PC-9 (cell line): ENCODE measurements at regions not wholly inside any gene's neighbourhood (a gene's known extent, or its start where the extent isn't known, plus 50 kb on each side); places are given as distances from the start of the nearest gene placed in this dataset.

Source experiments
- BruUV-seq: library from RNA; stranded (reverse); fragments of 400-500 nt; replicated peaks from 2 replicates; lab custom pipeline; 2021; lab: Mats Ljungman, UMichigan
- CTCF ChIA-PET: fragments of 300-600 bp; sonication (Branson Sonifier 250); formaldehyde crosslinking; loops from one replicate; lab custom pipeline; 2022; ENCODE audit warnings: antibody characterized with exemption; lab: Charles Lee
- POLR2A ChIA-PET: fragments of 300-600 bp; sonication (Branson Sonifier 250); formaldehyde crosslinking; loops from one replicate; lab custom pipeline; 2022; ENCODE audit warnings: antibody characterized with exemption; ENCODE audit not compliant: unreplicated experiment; lab: Charles Lee
- DNase-seq, 2 experiments: peaks; one replicate each; pipeline versions ENCODE4 v3.0.0 to v3.0.0-alpha.2; 2015 to 2022; ENCODE audit warnings: mixed read lengths in 1 of 2
- H2AFZ ChIP-seq: fragments of 200-600 bp; sonication (generic); 2 replicates; pipeline ENCODE4 v1.8.1; 2017; ENCODE audit warnings: antibody characterized with exemption
- H3F3A ChIP-seq: fragments of 200-600 bp; sonication (generic); 2 replicates; pipeline ENCODE4 v1.8.1; 2017; ENCODE audit warnings: antibody characterized with exemption, mild to moderate bottlenecking, low read depth; ENCODE audit not compliant: insufficient read depth
- H3K27ac ChIP-seq: fragments of 200-600 bp; sonication (generic); 2 replicates; pipeline ENCODE4 v1.6.1; 2016; ENCODE audit warnings: mixed run types
- H3K27me3 ChIP-seq: fragments of 200-600 bp; sonication (generic); 2 replicates; pipeline ENCODE4 v1.6.1; 2016; ENCODE audit warnings: low read depth, mixed run types; ENCODE audit not compliant: insufficient read depth
- H3K36me3 ChIP-seq: fragments of 200-600 bp; sonication (generic); 2 replicates; pipeline ENCODE4 v1.6.1; 2016; ENCODE audit warnings: low read depth, mixed run types
- H3K4me1 ChIP-seq: fragments of 200-600 bp; sonication (generic); replicated peaks from 2 replicates; pipeline ENCODE4 v1.6.1; 2016; ENCODE audit warnings: mixed run types; ENCODE audit not compliant: insufficient read depth
- H3K4me2 ChIP-seq: fragments of 200-600 bp; sonication (generic); 2 replicates; pipeline ENCODE4 v1.6.1; 2017; ENCODE audit warnings: mixed run types
- H3K4me3 ChIP-seq: fragments of 200-600 bp; sonication (generic); 2 replicates; pipeline ENCODE4 v1.6.1; 2016; ENCODE audit warnings: mixed run types
- H3K79me2 ChIP-seq: fragments of 200-600 bp; sonication (generic); 2 replicates; pipeline ENCODE4 v1.6.1; 2017; ENCODE audit warnings: low read depth, mixed run types
- H3K9me2 ChIP-seq: fragments of 200-600 bp; sonication (generic); 2 replicates; pipeline ENCODE4 v1.8.1; 2017; ENCODE audit warnings: mild to moderate bottlenecking; ENCODE audit not compliant: insufficient read depth
- H3K9me3 ChIP-seq: fragments of 200-600 bp; sonication (generic); 2 replicates; pipeline ENCODE4 v1.8.1; 2016; ENCODE audit warnings: low read depth; ENCODE audit not compliant: insufficient read depth
- H4K20me1 ChIP-seq: fragments of 200-600 bp; sonication (generic); 2 replicates; pipeline ENCODE4 v1.8.1; 2017; ENCODE audit not compliant: insufficient read depth
- EZH2 ChIP-seq: fragments of 200-600 bp; sonication (generic); IDR thresholded peaks from 2 replicates; pipeline ENCODE4 v1.8.0; 2017; ENCODE audit warnings: antibody characterized with exemption, low read depth
- intact Hi-C: fragments of 100-400 bp; cut with micrococcal nuclease; formaldehyde crosslinking; loops from one replicate; pipeline ENCODE4 v1.10.0; 2022; ENCODE audit not compliant: unreplicated experiment
- TF ChIP-seq, protein P1 (sequence below): fragments of 200-600 bp; sonication (generic); conservative IDR thresholded peaks from 2 replicates; pipeline ENCODE4 v1.6.1; 2017; ENCODE audit warnings: mixed run types, antibody characterized with exemption, mild to moderate bottlenecking, moderate library complexity

DNA sequence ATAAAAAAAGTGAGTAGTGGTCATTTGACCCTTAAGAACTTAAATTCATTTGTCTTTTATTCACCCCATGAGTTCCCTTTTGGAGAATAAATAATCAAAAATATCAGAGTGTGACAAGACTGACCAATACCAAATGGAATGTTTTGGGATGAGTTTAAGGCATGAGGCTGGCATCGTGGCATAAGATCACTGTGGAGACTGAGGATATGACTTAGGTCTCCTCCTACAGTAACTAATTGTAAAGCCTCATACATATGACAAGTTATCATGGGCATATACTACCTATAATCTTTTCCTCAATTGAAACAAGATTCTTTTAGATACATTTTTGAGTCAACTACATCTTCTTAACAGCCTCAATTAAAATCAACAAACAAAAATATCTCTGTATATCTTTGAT is 782.0 kb downstream of the SLITRK1 start:
- Histone ChIP-seq H3F3A (no peaks in the 10 kb centered on the region), H3K79me2 (no peaks in the 10 kb centered on the region), H4K20me1 (no peaks in the 10 kb centered on the region), H3K9me3 (no peaks in the 10 kb centered on the region), H3K4me2 (no peak overlapping the region), H3K27ac (no peak overlapping the region), H3K4me1 (no peaks in the 10 kb centered on the region), H3K9me2 (no peaks in the 10 kb centered on the region), H2AFZ (no peak overlapping the region), H3K27me3 (no peaks in the 10 kb centered on the region), H3K4me3 (no peak overlapping the region), H3K36me3 (no peaks in the 10 kb centered on the region)
- ChIA-PET POLR2A (no interaction called here), CTCF (no interaction called here)
- no TSS peak for BruUV-seq
- intact Hi-C loops, result no loop called here
- TF ChIP-seq, protein P1, sequence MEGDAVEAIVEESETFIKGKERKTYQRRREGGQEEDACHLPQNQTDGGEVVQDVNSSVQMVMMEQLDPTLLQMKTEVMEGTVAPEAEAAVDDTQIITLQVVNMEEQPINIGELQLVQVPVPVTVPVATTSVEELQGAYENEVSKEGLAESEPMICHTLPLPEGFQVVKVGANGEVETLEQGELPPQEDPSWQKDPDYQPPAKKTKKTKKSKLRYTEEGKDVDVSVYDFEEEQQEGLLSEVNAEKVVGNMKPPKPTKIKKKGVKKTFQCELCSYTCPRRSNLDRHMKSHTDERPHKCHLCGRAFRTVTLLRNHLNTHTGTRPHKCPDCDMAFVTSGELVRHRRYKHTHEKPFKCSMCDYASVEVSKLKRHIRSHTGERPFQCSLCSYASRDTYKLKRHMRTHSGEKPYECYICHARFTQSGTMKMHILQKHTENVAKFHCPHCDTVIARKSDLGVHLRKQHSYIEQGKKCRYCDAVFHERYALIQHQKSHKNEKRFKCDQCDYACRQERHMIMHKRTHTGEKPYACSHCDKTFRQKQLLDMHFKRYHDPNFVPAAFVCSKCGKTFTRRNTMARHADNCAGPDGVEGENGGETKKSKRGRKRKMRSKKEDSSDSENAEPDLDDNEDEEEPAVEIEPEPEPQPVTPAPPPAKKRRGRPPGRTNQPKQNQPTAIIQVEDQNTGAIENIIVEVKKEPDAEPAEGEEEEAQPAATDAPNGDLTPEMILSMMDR, result no peak
- TF ChIP-seq EZH2, result no peak
- no peak for DNase-seq

DNA sequence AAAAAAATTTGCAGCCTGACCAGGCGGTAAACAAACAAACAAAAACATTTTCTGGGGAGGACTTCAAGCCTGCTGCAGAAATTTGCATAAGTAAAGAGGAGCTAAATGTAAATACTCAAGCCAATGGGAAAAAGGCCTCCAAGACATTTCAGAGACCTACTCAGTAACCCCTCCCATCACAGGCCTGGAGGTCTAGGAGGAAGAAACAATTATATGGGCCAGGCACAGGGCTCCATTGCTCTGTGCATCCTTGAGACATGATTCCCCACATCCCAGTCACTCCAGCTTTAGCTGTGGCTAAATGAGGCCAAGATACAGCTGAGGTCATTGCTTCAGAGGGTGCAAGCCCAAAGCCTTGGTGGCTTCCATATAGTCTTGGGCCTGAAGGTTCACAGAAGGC is 793.4 kb downstream of the SLITRK1 start:
- CTCF ChIA-PET, result no interaction called here
- POLR2A ChIA-PET, result no interaction called here
- H3K27me3 ChIP-seq, result no peaks in the 10 kb centered on the region
- no peaks in the 10 kb centered on the region for H4K20me1 ChIP-seq
- no peak for TF ChIP-seq EZH2
- TF ChIP-seq, protein P1, result no peak
- BruUV-seq, result no TSS peak
- no peak overlapping the region for H3K27ac ChIP-seq
- no peak for DNase-seq
- H3K4me1 ChIP-seq, result no peaks in the 10 kb centered on the region
- H3F3A ChIP-seq, result no peaks in the 10 kb centered on the region
- no peaks in the 10 kb centered on the region for H3K9me3 ChIP-seq
- intact Hi-C loops, result no loop called here
- H3K4me3 ChIP-seq, result no peak overlapping the region
- H3K79me2 ChIP-seq, result no peaks in the 10 kb centered on the region
- no peaks in the 10 kb centered on the region for H3K36me3 ChIP-seq
- H2AFZ ChIP-seq, result no peak overlapping the region
- no peak overlapping the region for H3K4me2 ChIP-seq
- no peaks in the 10 kb centered on the region for H3K9me2 ChIP-seq

DNA sequence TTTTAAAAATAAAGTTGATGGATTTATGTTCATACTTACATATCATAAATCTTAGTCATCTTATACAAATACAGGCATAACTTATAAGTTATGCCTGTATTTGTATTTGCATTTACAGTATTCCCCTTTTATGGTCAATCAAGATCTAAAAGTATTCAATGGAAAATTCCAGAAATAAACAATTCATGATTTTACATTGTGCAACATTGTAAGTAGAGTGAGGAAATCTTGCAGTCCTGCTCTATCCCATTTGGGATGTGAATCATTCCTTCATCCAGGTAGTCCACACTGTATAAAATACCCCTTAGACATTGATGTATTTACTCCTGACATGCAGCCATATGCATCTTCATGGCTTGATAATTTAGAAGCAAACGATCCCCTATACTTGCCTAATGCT is 795.3 kb downstream of the SLITRK1 start:
- no peak for DNase-seq
- Histone ChIP-seq H4K20me1 (no peaks in the 10 kb centered on the region), H3K4me2 (no peak overlapping the region), H3K9me3 (no peaks in the 10 kb centered on the region), H3K36me3 (no peaks in the 10 kb centered on the region), H3K4me3 (no peak overlapping the region), H3F3A (no peaks in the 10 kb centered on the region), H2AFZ (no peak overlapping the region), H3K9me2 (no peaks in the 10 kb centered on the region), H3K27ac (no peak overlapping the region), H3K27me3 (no peaks in the 10 kb centered on the region), H3K4me1 (no peaks in the 10 kb centered on the region), H3K79me2 (no peaks in the 10 kb centered on the region)
- BruUV-seq, result no TSS peak
- ChIA-PET CTCF (no interaction called here), POLR2A (no interaction called here)
- TF ChIP-seq, protein P1, result no peak
- no peak for TF ChIP-seq EZH2
- intact Hi-C loops, result no loop called here
